ENCODE measurements at regions not wholly inside any gene's neighbourhood (a gene's known extent, or its start where the extent isn't known, plus 50 kb on each side); places are given as distances from the start of the nearest gene placed in this dataset.

GRCh38 chr16:6602405-6602804 lies 730.2 kb upstream of the RBFOX1 start:
- H3K4me2 ChIP-seq (ENCODE audit: insufficient read depth, low read length) = no peak overlapping the region
- H3K9ac ChIP-seq (replicated peaks; ENCODE audit: extremely low read depth, insufficient read depth, low read length) = no peak overlapping the region
- no peak overlapping the region for H2AFZ ChIP-seq (ENCODE audit: low read depth, low read length)
- H3K9me3 ChIP-seq (replicated peaks; ENCODE audit: control insufficient read depth, insufficient read depth, low read length) = peaks cover 3% of the 10 kb centered on the region
- no TSS peak for BruUV-seq (replicated peaks)
- no peak overlapping the region for H3K4me3 ChIP-seq (replicated peaks in 1 of 3; ENCODE audit: insufficient read depth in 1 of 3, low read depth in 1 of 3, low read length in 3 of 3)
- DNase-seq (ENCODE audit: low read depth, low spot score) = no peak
- dilution Hi-C loops (cut with MboI; ENCODE audit: extremely low pct_ligation_motif_present, low sequenced_read_pairs) = no loop called here
- H4K20me1 ChIP-seq (replicated peaks; ENCODE audit: control insufficient read depth, extremely low read depth, insufficient read depth, low read length) = no peaks in the 10 kb centered on the region
- no peak overlapping the region for H3K27ac ChIP-seq (ENCODE audit: insufficient read depth, low read depth, low read length)
- ChIA-PET CTCF (no interaction called here), POLR2A (no interaction called here)
- intact Hi-C loops (cut with micrococcal nuclease) = no loop called here
- H3K4me1 ChIP-seq (ENCODE audit: control insufficient read depth, extremely low read depth, insufficient read depth, low read length) = no peaks in the 10 kb centered on the region
- H3K27me3 ChIP-seq (ENCODE audit: control insufficient read depth in 2 of 2, insufficient read depth in 2 of 2, low read length in 2 of 2) = no peaks in the 10 kb centered on the region
- H3K9me1 ChIP-seq (replicated peaks; ENCODE audit: control insufficient read depth, extremely low read depth, insufficient read depth, low read length) = no peaks in the 10 kb centered on the region
- no peaks in the 10 kb centered on the region for H3K36me3 ChIP-seq (ENCODE audit: control insufficient read depth in 2 of 2, extremely low read depth in 1 of 2, insufficient read depth in 2 of 2, low read length in 2 of 2)
- FAIRE-seq = no peak
- TF ChIP-seq POLR2AphosphoS5 (IDR thresholded peaks at IDR 0.05; ENCODE audit: insufficient read depth, low read depth, low read length) (no peak), CTCF (IDR thresholded peaks at IDR 0.05; ENCODE audit: extremely low read depth in 1 of 2, insufficient read depth in 1 of 2, low read depth in 1 of 2, low read length in 2 of 2) (no peak), EZH2 (IDR thresholded peaks at IDR 0.05; ENCODE audit: borderline replicate concordance, low read depth, low read length, severe bottlenecking) (no peak), FOS (IDR thresholded peaks at IDR 0.05; ENCODE audit: borderline replicate concordance, insufficient read depth, low read length) (no peak), GATA2 (IDR thresholded peaks at IDR 0.05; ENCODE audit: insufficient read depth, insufficient read length, low read depth, low read length) (no peak), MYC (IDR thresholded peaks at IDR 0.05; ENCODE audit: low read depth, low read length) (no peak), JUN (IDR thresholded peaks at IDR 0.05; ENCODE audit: borderline replicate concordance, insufficient read depth, insufficient read length, low read depth) (no peak), MAX (IDR thresholded peaks at IDR 0.05; ENCODE audit: insufficient read depth, insufficient read length) (no peak), POLR2A (IDR thresholded peaks at IDR 0.05; ENCODE audit: low read depth, low read length) (no peak)
- no peaks in the 10 kb centered on the region for H3K79me2 ChIP-seq (ENCODE audit: control insufficient read depth, insufficient read depth, low read length)
